COLO668 (cell line): ENCODE measurements at regions not wholly inside any gene's neighbourhood (a gene's known extent, or its start where the extent isn't known, plus 50 kb on each side); places are given as distances from the start of the nearest gene placed in this dataset.

Experiments
- DNase-seq: peaks from one replicate; lab custom pipeline; 2025; ENCODE audit not compliant: unreplicated experiment; lab: John Stamatoyannopoulos, UW

GRCh38 chr1:73662526-73662925 lies 535.5 kb downstream of the LRRIQ3 start:
- no peak for DNase-seq

GRCh38 chr1:73659136-73659535 lies 538.8 kb downstream of the LRRIQ3 start:
- DNase-seq = no peak

- DNase-seq = no peak
Observed at GRCh38 chr1:73654714-73655113, 543.3 kb downstream of the LRRIQ3 start.

- DNase-seq = no peak
Observed at GRCh38 chr1:73644198-73644597, 553.8 kb downstream of the LRRIQ3 start.

- DNase-seq = no peak
Observed at GRCh38 chr1:73639494-73639893, 558.5 kb downstream of the LRRIQ3 start.

GRCh38 chr1:73637264-73637663 lies 560.7 kb downstream of the LRRIQ3 start:
- no peak for DNase-seq

- no peak for DNase-seq
Observed at GRCh38 chr1:73635021-73635420, 563.0 kb downstream of the LRRIQ3 start.

- DNase-seq = no peak
Observed at GRCh38 chr1:73627723-73628122, 570.3 kb downstream of the LRRIQ3 start.

- DNase-seq = no peak
Observed at GRCh38 chr1:73626326-73626725, 571.6 kb downstream of the LRRIQ3 start.

- DNase-seq = no peak
Observed at GRCh38 chr1:73623946-73624345, 574.0 kb downstream of the LRRIQ3 start.

GRCh38 chr1:73617145-73617544 lies 580.8 kb downstream of the LRRIQ3 start:
- DNase-seq = no peak

GRCh38 chr1:73611681-73612080 lies 586.3 kb downstream of the LRRIQ3 start:
- DNase-seq = no peak

GRCh38 chr1:73604739-73605138 lies 593.2 kb downstream of the LRRIQ3 start:
- no peak for DNase-seq

GRCh38 chr1:73604211-73604610 lies 593.8 kb downstream of the LRRIQ3 start:
- DNase-seq = no peak

- no peak for DNase-seq
Observed at GRCh38 chr1:73593804-73594203, 604.2 kb downstream of the LRRIQ3 start.

- DNase-seq = no peak
Observed at GRCh38 chr1:73593364-73593763, 604.6 kb downstream of the LRRIQ3 start.

- no peak for DNase-seq
Observed at GRCh38 chr1:73587080-73587479, 610.9 kb downstream of the LRRIQ3 start.

- DNase-seq = no peak
Observed at GRCh38 chr1:73577206-73577605, 620.8 kb downstream of the LRRIQ3 start.

GRCh38 chr1:73576083-73576482 lies 621.9 kb downstream of the LRRIQ3 start:
- no peak for DNase-seq

- no peak for DNase-seq
Observed at GRCh38 chr1:73564294-73564693, 633.7 kb downstream of the LRRIQ3 start.

GRCh38 chr1:73556270-73556669 lies 641.7 kb downstream of the LRRIQ3 start:
- no peak for DNase-seq

GRCh38 chr1:73537400-73537799 lies 660.6 kb downstream of the LRRIQ3 start:
- no peak for DNase-seq

- DNase-seq = no peak
Observed at GRCh38 chr1:73517603-73518191, 680.3 kb downstream of the LRRIQ3 start.

- no peak for DNase-seq
Observed at GRCh38 chr1:73516451-73516850, 681.5 kb downstream of the LRRIQ3 start.
